GM03348 (cell line): ENCODE measurements at regions not wholly inside any gene's neighbourhood (a gene's known extent, or its start where the extent isn't known, plus 50 kb on each side); places are given as distances from the start of the nearest gene placed in this dataset.
A peak's percentile ranks its signal among the peaks of the same experiment; 100 is the strongest.
"Not testable (repeated sequence)": the region's sequence is repeated elsewhere in the genome, so short reads cannot be mapped to it uniquely, and the experiment has no call there.

ENCODE experiments used
- DNase-seq: peaks from one replicate; pipeline ENCODE4 v3.0.0; 2012; ENCODE audit warnings: low spot score

DNA sequence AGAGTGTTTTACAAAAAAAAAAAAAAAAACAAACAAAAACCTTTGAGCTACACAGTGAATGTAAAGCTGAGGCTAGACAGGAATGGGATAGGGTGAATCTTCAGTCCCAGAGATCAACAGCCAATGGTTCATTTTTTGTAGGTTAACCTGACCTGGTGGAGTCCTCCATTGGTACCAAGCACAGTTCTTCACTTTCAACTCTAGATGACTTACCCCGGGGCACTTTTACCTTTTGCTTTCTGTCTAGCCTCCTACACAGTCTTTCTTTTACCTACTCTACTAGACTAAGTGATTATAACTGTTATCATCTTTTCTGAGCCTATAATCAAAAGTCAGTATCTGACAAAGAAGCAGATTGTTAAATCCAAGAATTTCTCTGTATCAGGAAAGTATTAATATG is 50.9 kb downstream of the ANXA2R start:
- no peak for DNase-seq

DNA sequence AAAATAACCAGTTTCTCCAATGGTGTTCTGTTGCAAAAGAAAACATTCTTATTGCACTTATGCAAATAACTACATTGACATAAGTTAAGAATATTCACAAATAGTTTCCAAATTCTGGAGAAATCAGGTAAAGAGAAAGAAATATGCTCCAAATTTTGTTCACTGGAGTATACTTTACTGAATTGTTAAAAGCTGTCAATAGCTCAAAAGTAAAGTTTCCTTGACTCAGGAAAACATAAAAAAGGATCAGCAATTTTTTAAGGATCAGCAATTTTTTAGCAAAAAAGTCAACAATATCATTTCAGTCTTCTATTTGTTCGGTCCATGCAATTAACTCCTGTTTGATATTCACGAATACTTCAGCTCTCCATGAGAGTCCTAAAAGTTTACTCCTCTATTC is 51.6 kb downstream of the ANXA2R start:
- no peak for DNase-seq

DNA sequence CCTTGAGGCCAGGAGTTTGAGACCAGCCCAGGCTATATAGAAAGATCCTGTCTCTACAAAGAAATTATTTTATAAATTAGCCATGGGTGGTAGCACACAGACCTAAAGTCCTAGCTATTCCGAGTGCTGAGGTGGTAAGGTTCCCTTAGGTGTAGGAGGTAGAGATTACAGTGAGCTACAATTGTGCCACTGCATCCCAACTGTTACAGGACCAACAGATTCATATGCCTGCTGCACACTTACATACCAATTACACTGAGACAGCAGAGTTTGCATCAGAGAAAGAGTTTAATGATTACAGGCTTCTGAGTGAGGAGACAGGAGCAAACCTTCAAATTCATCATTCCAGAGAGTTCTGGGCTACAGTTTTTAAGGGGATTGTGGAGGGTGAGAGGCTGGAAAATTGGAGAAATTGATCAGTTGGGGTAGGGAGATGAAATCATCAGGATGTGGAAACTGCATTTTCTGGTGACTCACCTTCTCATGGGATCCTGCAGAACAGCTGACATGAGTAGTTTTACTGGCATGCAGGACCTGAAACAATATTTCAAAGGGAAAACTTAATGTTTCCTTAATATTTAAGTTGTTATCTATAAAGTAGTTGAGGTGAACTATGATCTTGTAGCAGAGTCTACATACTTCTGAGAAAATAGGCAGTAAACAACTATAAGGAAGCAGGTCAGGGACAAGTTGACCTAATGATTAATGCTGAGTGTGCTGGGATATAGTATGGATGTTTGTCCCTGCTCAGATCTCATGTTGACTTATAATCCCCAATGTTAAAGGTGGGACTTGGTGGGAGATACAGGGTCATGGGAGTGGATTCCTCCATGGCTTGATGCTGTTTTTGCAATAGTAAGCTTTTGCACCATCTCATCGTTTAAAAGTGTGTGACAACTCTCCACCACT is 54.7 kb downstream of the ANXA2R start:
- peak; percentile 62 for DNase-seq

DNA sequence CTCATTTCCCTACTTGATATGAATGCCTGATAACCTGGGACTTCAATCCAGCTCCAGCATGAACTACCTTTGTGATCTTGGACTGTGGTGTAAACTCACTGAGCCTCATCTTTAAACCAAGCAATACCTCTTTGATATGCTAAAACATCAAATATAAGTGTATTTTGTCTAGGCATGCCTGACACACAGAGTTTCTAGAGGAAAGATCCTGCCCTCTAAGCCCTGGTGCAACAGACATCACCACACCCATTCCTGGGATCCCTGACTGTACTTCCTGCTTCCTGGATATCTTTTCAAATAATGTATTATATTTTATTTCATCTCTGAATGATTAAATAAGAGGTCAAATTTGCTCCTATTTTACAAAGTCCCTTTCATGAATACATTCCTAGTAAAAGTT is 55.8 kb downstream of the ANXA2R start:
- peak; percentile 31 for DNase-seq

DNA sequence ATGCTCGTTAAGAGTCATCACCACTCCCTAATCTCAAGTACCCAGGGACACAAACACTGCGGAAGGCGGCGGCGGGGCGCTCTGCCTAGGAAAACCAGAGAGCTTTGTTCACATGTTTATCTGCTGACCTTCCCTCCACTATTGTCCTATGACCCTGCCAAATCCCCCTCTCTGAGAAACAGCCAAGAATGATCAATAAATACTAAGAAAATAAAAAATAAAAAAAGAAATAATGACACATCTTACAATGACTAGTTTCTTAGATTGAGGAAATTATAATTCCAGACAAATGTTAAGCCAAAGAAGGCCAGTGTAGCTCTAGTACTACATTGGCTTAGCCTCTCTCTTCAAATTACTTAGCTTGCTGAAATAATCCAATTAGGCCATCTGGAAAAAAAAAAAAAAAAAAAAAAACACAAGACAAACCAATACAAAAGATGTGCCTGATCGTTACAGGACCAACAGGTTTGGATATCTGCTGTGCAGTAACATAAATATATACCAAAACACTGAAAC is 58.0 kb downstream of the ANXA2R start:
- DNase-seq, result no peak

DNA sequence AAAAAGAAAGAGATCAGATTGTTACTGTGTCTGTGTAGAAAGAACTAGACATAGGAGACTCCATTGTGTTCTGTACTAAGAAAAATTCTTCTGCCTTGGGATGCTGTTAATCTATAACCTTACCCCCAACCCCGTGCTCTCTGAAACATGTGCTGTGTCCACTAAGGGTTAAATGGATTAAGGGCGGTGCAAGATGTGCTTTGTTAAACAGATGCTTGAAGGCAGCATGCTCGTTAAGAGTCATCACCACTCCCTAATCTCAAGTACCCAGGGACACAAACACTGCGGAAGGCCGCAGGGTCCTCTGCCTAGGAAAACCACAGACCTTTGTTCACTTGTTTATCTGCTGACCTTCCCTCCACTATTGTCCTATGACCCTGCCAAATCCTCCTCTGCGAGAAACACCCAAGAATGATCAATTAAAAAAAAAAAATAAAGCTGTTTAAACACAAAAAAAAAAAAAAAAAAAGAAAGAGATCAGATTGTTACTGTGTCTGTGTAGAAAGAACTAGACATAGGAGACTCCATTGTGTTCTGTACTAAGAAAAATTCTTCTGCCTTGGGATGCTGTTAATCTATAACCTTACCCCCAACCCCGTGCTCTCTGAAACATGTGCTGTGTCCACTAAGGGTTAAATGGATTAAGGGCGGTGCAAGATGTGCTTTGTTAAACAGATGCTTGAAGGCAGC is 58.6 kb downstream of the ANXA2R start:
- DNase-seq, result not testable (repeated sequence)

DNA sequence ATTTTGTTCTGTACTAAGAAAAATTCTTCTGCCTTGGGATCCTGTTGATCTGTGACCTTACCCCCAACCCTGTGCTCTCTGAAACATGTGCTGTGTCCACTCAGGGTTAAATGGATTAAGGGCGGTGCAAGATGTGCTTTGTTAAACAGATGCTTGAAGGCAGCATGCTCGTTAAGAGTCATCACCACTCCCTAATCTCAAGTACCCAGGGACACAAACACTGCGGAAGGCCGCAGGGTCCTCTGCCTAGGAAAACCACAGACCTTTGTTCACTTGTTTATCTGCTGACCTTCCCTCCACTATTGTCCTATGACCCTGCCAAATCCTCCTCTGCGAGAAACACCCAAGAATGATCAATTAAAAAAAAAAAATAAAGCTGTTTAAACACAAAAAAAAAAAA is 59.1 kb downstream of the ANXA2R start:
- not testable (repeated sequence) for DNase-seq

DNA sequence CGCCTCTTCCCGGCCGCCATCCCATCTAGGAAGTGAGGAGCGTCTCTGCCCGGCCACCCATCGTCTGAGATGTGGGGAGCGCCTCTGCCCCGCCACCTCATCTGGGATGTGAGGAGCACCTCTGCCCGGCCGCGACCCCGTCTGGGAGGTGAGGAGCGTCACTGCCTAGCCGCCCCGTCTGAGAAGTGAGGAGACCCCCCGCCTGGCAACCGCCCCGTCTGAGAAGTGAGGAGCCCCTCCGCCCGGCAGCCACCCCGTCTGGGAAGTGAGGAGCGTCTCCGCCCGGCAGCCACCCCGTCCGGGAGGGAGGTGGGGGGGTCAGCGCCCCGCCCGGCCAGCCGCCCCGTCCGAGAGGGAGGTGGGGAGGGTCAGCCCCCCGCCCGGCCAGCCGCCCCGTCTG is 59.7 kb downstream of the ANXA2R start:
- DNase-seq, result not testable (repeated sequence)

DNA sequence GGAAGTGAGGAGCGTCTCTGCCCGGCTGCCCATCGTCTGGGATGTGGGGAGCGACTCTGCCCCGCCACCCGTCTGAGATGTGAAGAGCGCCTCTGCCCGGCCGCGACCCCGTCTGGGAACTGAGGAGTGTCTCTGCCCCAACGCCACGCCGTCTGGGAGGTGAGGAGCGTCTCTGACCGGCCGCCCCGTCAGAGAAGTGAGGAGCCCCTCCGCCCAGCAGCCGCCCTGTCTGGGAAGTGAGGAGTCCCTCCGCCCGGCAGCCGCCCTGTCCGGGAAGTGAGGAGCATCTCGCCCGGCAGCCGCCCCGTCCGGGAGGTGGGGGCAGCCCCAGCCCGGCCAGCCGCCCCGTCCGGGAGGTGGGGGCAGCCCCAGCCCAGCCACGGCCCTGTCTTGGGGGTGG is 60.9 kb downstream of the ANXA2R start:
- not testable (repeated sequence) for DNase-seq

DNA sequence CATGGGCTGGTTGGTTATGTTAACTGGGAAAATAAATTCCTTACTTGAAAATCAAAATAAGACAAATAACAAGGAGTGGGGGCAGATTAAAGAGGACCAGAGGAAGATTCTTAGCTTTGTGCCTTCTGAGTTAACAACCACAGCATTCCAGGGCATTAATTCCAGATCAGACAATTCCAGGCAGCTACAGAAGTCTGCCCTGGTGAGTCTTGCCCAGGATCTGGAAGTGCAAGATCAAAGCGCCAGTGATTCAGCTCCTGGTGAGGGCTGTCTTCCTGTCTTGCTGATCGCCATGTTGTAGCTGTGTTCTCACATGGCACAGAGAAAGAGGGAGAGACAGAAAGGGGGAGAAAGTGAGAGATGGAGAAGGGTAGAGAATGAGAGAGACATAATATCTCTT is 65.6 kb downstream of the ANXA2R start:
- DNase-seq, result no peak

DNA sequence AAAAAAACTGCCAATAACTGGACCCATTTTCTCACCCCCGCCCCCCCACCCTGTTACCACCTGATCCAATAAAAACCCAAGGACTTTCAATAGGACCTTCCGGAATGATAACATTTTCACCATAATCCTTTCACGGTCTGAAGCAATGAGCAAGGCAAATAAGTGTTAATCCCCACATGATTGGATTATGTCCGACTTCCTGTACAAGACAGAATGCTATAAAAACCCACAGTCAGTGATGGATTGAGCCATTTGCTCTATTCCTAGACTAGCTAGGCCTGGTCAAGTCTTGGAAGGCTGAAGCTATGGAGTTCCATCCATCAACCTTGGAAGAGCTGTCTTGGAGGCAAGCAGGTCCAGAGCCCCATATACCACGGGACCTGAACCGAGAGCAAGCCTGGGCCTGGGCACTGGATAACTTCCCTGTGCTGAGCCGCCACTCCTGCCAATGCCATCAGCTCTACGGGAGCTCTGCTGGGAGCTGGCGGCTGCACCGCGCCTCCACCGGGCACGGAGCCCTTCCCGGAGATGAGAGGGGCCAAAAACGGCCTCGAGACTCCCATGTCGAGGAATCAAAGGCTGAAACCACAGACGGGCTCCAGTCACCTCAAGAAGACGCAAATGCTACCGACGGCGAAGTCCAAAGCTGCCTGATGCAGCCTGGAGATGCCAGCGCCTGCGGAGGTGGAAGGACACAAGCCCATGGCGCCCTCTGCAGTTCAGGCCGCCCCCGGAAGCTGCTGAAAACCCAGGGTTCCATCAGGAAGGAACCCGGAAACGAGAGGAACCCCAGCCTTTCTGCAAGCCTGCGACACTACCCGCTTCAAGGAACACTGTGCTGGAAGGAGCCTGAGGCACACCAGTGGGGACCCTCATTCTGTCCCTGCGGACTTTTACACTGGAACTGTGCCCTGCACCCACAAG is 69.2 kb downstream of the ANXA2R start:
- no peak for DNase-seq

DNA sequence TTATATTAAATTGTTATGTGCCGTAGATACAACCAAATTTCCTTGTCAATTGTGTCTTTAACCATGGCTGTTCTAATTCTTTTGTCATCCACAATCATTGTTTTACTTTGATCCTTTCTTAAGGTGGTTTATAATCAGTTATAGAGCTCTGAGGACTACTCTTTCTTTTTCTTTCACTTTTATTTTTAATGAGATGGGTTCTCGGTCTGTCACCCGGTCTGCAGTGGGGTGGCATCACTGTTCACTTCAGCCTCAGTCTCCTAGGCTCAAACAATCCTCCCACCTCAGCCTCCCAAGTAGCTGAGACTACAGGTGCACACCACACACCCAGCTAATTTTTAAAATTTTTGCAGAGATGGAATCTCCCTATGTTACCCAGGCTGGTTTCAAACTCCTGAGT is 74.2 kb downstream of the ANXA2R start:
- no peak for DNase-seq

DNA sequence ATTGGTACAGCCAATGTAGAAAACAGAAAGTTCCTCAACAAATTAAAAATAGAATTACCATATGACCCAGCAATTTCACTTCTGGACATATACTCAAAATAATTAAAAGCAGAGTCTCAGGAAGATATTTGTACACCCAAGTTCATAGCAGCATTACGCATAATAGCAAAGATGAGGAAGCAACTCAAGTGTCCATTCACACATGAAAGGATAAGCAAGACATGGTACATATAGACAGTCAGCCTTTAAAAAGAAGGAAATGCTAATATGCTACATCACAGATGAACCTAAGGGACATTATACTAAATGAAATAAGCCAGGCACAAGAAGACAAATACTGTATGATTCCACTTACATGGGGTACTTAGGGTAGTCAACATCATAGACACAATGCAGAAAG is 76.7 kb downstream of the ANXA2R start:
- DNase-seq, result no peak

DNA sequence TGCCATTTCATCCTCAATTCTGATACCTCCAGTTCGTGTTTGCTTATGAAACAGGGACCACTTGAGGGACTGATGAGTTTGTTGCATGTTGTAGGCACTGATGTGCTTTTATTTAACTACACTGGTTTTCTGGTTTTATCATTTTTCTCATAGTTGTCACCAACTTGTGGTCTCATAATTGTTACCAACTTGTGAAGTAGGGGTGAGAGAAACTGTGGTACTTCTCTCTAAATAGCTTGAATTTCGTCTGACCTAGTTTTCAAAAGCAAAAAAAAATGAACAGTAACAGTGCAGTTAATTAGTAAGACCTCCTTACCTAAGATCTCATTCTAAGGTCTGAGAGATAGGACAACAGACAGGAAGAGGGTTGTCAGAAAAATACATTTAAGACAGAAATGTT is 78.0 kb downstream of the ANXA2R start:
- DNase-seq, result no peak

DNA sequence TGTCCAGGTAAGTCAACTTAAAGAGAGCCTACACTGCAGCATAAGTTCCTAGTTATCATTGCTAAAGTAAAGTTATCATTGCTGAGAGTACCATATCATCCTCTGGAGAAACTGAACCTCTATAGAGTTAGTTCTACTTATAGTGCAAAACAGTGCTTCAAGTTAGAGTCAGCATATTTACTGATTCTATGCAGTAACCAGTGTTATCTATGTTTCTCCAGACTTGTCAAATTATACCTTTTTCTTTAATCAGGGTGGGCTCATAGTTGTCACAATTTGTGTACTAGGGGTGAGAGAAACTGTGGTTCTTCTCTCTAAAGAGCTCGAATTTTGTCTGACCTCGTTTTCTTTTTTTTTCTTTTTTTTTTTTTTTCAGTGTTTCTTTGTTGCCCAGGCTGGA is 79.6 kb downstream of the ANXA2R start:
- DNase-seq, result no peak

DNA sequence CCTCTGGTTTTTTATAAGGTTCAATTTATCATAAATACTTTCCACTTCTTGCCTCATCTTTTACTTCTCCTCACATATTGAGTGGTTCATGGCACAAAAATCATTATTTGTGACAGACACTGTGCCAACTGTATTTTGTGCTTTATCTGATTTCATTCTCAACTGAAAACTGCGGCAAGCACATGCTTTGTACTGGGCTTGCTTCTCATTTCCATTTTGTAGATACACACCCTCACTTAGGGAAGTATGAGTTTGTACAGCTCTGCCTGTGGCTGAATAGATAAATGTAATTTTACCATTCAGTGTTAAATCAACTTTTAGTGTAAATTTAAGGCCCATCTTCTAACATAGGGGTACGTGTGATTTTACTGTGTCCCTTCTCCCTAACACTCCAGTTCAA is 83.6 kb downstream of the ANXA2R start:
- DNase-seq, result no peak

DNA sequence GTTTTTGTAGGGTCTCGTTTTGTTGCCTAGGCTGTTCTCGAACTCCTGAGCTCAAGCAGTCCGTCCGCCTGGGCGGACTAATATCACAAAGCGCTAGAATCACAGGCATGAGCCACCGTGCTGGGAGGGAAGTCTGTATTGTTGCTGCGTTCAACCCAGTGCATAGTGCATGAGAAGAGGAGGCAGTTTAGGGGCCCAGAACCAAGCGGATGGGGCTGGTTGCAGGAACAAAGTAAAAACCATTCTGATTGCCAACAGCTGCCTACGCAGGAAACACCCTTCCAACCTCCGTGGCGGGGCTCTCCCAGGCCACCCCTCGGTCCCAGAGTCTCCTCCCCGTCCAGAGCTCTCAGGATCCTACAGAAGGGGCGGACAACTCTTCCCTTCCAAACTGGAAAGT is 87.1 kb downstream of the ANXA2R start:
- DNase-seq, result no peak

DNA sequence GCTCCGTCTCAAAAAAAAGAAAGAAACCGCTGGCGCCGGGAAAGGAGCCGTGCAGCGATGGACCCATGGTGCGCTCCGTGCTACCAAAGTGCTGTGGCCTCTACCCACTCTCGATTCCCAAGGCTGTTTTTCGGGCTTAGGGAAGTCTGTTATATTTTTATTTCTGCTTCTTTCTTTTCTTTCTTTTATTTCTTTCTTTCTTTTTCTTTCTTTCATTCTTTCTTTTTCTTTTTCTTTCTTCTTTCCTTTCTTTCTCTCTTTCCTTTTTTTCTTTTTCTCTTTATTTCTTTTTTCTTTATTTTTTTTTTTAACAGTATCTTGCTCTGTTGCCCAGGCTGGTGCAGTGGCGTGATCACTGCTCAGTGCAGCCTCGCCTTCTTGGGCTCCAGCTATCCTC is 87.5 kb downstream of the ANXA2R start:
- DNase-seq, result peak; percentile 20

DNA sequence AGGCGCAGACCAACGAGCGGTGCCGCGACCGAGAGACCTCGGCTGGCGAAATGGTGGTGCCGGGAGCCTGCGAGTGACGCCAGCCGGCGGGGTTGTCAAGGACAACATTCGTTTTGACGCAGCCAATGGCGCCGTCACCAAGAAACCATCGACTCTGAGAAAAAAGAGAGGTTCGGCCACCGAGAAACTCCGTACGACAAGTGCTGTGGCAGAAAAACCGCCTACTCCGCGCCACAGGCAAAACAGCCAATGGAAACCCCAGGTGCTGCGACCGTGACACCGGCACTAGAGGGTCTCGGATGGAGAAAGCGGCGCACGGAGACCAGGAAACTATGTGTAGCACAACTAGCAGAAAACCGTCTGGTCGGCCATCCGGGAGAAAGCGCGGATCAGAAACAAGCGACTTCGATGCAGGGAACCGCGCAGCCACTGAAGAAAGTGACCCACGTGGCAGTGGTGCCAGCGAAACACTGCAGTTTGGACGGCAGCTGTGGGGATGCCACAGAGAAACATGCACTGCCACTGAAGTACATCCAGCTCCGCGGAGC is 88.8 kb downstream of the ANXA2R start:
- no peak for DNase-seq

DNA sequence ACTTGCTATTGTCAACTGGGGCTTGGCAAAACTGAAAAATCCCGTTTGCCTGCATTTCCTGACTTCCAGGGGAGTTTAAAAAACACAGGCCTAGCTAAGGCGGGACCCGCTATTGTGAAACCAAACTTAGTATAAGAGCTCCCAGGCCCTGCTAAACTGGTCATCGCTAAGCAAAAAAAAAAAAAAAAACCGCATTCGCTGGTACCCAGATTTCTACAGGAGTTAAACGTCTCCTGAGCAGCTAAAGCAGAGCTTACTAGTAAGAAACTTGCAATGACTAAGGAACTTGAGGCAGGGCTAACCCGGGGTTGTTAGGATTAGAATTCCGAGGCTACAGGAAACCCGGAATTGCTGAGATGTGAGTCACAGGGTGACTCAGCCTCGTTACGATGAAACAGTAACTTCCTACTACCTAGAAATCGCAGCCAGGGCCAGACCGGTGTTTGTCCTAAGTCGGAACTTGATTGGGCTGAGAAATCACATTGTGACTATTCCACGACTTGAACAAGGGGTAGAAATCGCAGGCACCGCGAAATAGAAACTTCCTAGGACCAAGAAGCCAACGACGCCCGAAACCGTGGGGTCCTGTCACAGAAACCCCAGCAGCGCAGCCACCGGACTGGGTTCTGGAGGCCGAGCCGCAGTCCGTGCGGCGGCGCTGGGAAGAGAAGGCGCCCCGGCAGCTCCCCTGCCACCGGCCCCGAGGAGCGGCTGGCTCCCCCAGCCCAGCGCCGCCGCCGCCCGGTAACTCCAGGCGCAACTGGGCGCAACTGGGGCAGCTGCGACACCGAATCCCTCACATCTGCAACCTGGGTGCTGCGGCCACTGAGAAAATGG is 89.4 kb downstream of the ANXA2R start:
- DNase-seq, result peak; percentile 94

DNA sequence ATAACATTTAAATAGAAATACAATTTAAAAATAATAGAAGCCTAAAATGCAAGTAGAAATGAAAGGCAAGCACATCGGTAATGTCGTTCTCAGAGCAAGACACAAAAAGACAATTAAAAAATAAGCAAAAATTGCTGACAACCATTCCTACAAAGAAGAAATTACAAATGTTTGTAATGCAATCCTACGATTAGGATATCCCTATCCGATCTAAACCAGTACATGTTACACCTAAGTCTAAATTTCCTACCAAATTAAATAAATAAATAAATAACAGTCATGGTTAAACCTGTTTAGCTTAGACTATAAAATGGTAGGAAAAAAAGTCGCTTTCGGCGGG is 90.0 kb downstream of the ANXA2R start:
- DNase-seq, result no peak
